DMS153 treated with DMSO at 0.1 percent for 48 hours (cell line): ENCODE measurements at regions not wholly inside any gene's neighbourhood (a gene's known extent, or its start where the extent isn't known, plus 50 kb on each side); places are given as distances from the start of the nearest gene placed in this dataset.

ENCODE experiments used
- DNase-seq: peaks from one replicate; lab custom pipeline; 2025; ENCODE audit not compliant: unreplicated experiment; lab: John Stamatoyannopoulos, UW

GRCh38 chr6:26284537-26285142 lies 80.4 kb upstream of the BTN3A2 start:
- peak; percentile 25 for DNase-seq

- peak; percentile 92 for DNase-seq
Measured at GRCh38 chr6:26285143-26286134, 79.6 kb upstream of the BTN3A2 start.

- peak; percentile 58 for DNase-seq
Measured at GRCh38 chr6:26286168-26286877, 78.7 kb upstream of the BTN3A2 start.

GRCh38 chr6:26288155-26288554 lies 76.8 kb upstream of the BTN3A2 start:
- DNase-seq, result no peak

GRCh38 chr6:26290941-26291340 lies 74.1 kb upstream of the BTN3A2 start:
- DNase-seq, result no peak

GRCh38 chr6:26292709-26293108 lies 72.3 kb upstream of the BTN3A2 start:
- DNase-seq, result no peak

- no peak for DNase-seq
Measured at GRCh38 chr6:26294302-26294701, 70.7 kb upstream of the BTN3A2 start.

GRCh38 chr6:26295691-26296555 lies 69.1 kb upstream of the BTN3A2 start:
- no peak for DNase-seq

- DNase-seq, result no peak
Measured at GRCh38 chr6:26296556-26296856, 68.5 kb upstream of the BTN3A2 start.

GRCh38 chr6:26296857-26297648 lies 67.9 kb upstream of the BTN3A2 start:
- DNase-seq, result no peak

GRCh38 chr6:26299286-26300042 lies 65.5 kb upstream of the BTN3A2 start:
- no peak for DNase-seq

GRCh38 chr6:26300043-26300331 lies 65.0 kb upstream of the BTN3A2 start:
- DNase-seq, result no peak

GRCh38 chr6:26300359-26300758 lies 64.6 kb upstream of the BTN3A2 start:
- DNase-seq, result no peak

- no peak for DNase-seq
Measured at GRCh38 chr6:26300828-26301227, 64.2 kb upstream of the BTN3A2 start.

- DNase-seq, result no peak
Measured at GRCh38 chr6:26301638-26302037, 63.4 kb upstream of the BTN3A2 start.

GRCh38 chr6:26302941-26303559 lies 61.9 kb upstream of the BTN3A2 start:
- no peak for DNase-seq

- no peak for DNase-seq
Measured at GRCh38 chr6:26304213-26304796, 60.7 kb upstream of the BTN3A2 start.

GRCh38 chr6:26304797-26305640 lies 60.0 kb upstream of the BTN3A2 start:
- DNase-seq, result no peak
